WTC11 (cell line): ENCODE measurements at regions not wholly inside any gene's neighbourhood (a gene's known extent, or its start where the extent isn't known, plus 50 kb on each side); places are given as distances from the start of the nearest gene placed in this dataset.

Experiments used
- FOXP1 ChIP-seq: sonication (generic); formaldehyde crosslinking; IDR thresholded peaks from 2 replicates; pipeline ENCODE4 v1.8.0; 2022; ENCODE audit warnings: missing genetic modification reagents, mild to moderate bottlenecking, moderate library complexity, borderline replicate concordance
- GABPB1 ChIP-seq: sonication (generic); formaldehyde crosslinking; IDR thresholded peaks from 2 replicates; pipeline ENCODE4 v1.8.1; 2023; ENCODE audit warnings: mild to moderate bottlenecking, missing genetic modification reagents
- KAT7 ChIP-seq: sonication (generic); formaldehyde crosslinking; IDR thresholded peaks from 2 replicates; pipeline ENCODE4 v1.8.1; 2023; ENCODE audit warnings: missing genetic modification reagents, mild to moderate bottlenecking, borderline replicate concordance
- RELA ChIP-seq: sonication (generic); formaldehyde crosslinking; IDR thresholded peaks from 2 replicates; pipeline ENCODE4 v1.8.1; 2022; ENCODE audit warnings: missing genetic modification reagents, mild to moderate bottlenecking, borderline replicate concordance
- SP1 ChIP-seq: sonication (generic); formaldehyde crosslinking; conservative IDR thresholded peaks from 2 replicates; pipeline ENCODE4 v1.8.1; 2022; ENCODE audit warnings: missing genetic modification reagents
- TEAD4 ChIP-seq: sonication (generic); formaldehyde crosslinking; IDR thresholded peaks from 2 replicates; pipeline ENCODE4 v1.8.0; 2022; ENCODE audit warnings: mild to moderate bottlenecking, missing genetic modification reagents
- ZNF121 ChIP-seq: sonication (generic); formaldehyde crosslinking; IDR thresholded peaks from 2 replicates; pipeline ENCODE4 v1.8.0; 2023; ENCODE audit warnings: missing genetic modification reagents
- TF ChIP-seq, protein P1 (sequence below): sonication (generic); formaldehyde crosslinking; IDR thresholded peaks from 2 replicates; pipeline ENCODE4 v1.8.1; 2023; ENCODE audit warnings: mild to moderate bottlenecking, moderate library complexity, missing genetic modification reagents
- TF ChIP-seq, protein P2 (sequence below): fragments of 200-600 bp; IDR thresholded peaks from 2 replicates; pipeline ENCODE4 v1.8.0; 2022; ENCODE audit warnings: antibody characterized with exemption
- TF ChIP-seq, protein P3 (sequence below): sonication (generic); formaldehyde crosslinking; IDR thresholded peaks from 2 replicates; pipeline ENCODE4 v1.8.0; 2022; ENCODE audit warnings: missing genetic modification reagents
- TF ChIP-seq, protein P4 (sequence below): sonication (generic); formaldehyde crosslinking; IDR thresholded peaks from 2 replicates; pipeline ENCODE4 v1.8.0; 2022; ENCODE audit warnings: mild to moderate bottlenecking, missing genetic modification reagents

DNA sequence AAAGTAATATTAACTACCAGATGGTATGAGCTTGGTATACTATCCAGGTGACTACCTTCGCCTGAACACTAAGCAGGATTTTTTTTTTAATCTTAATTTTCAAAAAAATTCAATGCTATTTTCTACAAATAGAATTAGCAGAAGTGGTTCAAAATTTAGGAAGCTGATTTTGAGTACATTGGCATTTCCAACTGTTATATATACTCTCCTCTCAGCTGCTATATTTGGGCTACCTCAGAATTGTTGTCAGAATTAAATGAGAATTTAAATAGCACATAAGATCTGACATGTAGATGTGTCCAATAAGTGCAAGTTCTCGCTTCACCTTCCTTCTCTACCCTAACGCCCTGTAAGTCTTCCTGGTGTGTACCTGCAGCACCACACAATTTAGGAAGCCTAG lies 83.1 kb downstream of the DUSP6 start:
- TF ChIP-seq, protein P1, sequence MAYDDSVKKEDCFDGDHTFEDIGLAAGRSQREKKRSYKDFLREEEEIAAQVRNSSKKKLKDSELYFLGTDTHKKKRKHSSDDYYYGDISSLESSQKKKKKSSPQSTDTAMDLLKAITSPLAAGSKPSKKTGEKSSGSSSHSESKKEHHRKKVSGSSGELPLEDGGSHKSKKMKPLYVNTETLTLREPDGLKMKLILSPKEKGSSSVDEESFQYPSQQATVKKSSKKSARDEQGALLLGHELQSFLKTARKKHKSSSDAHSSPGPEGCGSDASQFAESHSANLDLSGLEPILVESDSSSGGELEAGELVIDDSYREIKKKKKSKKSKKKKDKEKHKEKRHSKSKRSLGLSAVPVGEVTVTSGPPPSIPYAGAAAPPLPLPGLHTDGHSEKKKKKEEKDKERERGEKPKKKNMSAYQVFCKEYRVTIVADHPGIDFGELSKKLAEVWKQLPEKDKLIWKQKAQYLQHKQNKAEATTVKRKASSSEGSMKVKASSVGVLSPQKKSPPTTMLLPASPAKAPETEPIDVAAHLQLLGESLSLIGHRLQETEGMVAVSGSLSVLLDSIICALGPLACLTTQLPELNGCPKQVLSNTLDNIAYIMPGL (CRISPR knock-in tag), result no peak
- TF ChIP-seq, protein P2, sequence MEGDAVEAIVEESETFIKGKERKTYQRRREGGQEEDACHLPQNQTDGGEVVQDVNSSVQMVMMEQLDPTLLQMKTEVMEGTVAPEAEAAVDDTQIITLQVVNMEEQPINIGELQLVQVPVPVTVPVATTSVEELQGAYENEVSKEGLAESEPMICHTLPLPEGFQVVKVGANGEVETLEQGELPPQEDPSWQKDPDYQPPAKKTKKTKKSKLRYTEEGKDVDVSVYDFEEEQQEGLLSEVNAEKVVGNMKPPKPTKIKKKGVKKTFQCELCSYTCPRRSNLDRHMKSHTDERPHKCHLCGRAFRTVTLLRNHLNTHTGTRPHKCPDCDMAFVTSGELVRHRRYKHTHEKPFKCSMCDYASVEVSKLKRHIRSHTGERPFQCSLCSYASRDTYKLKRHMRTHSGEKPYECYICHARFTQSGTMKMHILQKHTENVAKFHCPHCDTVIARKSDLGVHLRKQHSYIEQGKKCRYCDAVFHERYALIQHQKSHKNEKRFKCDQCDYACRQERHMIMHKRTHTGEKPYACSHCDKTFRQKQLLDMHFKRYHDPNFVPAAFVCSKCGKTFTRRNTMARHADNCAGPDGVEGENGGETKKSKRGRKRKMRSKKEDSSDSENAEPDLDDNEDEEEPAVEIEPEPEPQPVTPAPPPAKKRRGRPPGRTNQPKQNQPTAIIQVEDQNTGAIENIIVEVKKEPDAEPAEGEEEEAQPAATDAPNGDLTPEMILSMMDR, result no peak
- no peak for TF ChIP-seq ZNF121 (CRISPR knock-in tag)
- TF ChIP-seq SP1 (CRISPR knock-in tag), result no peak
- TF ChIP-seq TEAD4, result no peak
- no peak for TF ChIP-seq KAT7 (CRISPR knock-in tag)
- no peak for TF ChIP-seq FOXP1 (CRISPR knock-in tag)
- TF ChIP-seq, protein P3, sequence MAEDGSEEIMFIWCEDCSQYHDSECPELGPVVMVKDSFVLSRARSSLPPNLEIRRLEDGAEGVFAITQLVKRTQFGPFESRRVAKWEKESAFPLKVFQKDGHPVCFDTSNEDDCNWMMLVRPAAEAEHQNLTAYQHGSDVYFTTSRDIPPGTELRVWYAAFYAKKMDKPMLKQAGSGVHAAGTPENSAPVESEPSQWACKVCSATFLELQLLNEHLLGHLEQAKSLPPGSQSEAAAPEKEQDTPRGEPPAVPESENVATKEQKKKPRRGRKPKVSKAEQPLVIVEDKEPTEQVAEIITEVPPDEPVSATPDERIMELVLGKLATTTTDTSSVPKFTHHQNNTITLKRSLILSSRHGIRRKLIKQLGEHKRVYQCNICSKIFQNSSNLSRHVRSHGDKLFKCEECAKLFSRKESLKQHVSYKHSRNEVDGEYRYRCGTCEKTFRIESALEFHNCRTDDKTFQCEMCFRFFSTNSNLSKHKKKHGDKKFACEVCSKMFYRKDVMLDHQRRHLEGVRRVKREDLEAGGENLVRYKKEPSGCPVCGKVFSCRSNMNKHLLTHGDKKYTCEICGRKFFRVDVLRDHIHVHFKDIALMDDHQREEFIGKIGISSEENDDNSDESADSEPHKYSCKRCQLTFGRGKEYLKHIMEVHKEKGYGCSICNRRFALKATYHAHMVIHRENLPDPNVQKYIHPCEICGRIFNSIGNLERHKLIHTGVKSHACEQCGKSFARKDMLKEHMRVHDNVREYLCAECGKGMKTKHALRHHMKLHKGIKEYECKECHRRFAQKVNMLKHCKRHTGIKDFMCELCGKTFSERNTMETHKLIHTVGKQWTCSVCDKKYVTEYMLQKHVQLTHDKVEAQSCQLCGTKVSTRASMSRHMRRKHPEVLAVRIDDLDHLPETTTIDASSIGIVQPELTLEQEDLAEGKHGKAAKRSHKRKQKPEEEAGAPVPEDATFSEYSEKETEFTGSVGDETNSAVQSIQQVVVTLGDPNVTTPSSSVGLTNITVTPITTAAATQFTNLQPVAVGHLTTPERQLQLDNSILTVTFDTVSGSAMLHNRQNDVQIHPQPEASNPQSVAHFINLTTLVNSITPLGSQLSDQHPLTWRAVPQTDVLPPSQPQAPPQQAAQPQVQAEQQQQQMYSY (CRISPR knock-in tag), result no peak
- no peak for TF ChIP-seq RELA (CRISPR knock-in tag)
- TF ChIP-seq GABPB1 (CRISPR knock-in tag), result no peak
- TF ChIP-seq, protein P4, sequence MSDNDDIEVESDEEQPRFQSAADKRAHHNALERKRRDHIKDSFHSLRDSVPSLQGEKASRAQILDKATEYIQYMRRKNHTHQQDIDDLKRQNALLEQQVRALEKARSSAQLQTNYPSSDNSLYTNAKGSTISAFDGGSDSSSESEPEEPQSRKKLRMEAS, result no peak
